ENCODE measurements at regions not wholly inside any gene's neighbourhood (a gene's known extent, or its start where the extent isn't known, plus 50 kb on each side); places are given as distances from the start of the nearest gene placed in this dataset.

GRCh38 chr15:93505506-93505905 lies 416.5 kb upstream of the RGMA start:
- TF ChIP-seq EP300 (IDR thresholded peaks at IDR 0.05; ENCODE audit: borderline replicate concordance in 1 of 2, control insufficient read depth in 1 of 2, low read depth in 2 of 2, low read length in 2 of 2) = no peak
- no peak for TF ChIP-seq NFYB (IDR thresholded peaks at IDR 0.05; ENCODE audit: insufficient read depth, low read depth, low read length)
- no peak for TF ChIP-seq PRDM15 (CRISPR knock-in tag; IDR thresholded peaks at IDR 0.05)
- TF ChIP-seq SREBF1 (IDR thresholded peaks at IDR 0.05; ENCODE audit: low read length) = no peak
- TF ChIP-seq MTA3 (IDR thresholded peaks at IDR 0.05; ENCODE audit: borderline replicate concordance, low read length) = no peak
- H3K4me1 ChIP-seq (ENCODE audit: control insufficient read depth, insufficient read depth, low read length) = no peaks in the 10 kb centered on the region
- no peak overlapping the region for H3K4me2 ChIP-seq (ENCODE audit: control insufficient read depth, insufficient read depth)
- BruUV-seq (replicated peaks) = no TSS peak
- ChIA-PET RAD21 (ENCODE audit: unreplicated experiment) (no interaction called here), POLR2A (no interaction called here), CTCF (no interaction called here), SMC1A (ENCODE audit: uncharacterized antibody, unreplicated experiment) (no interaction called here)
- in situ Hi-C loops (cut with MboI) = no loop called here
- H3K9me3 ChIP-seq (replicated peaks; ENCODE audit: control insufficient read depth, insufficient read depth, low read length) = no peaks in the 10 kb centered on the region
- H3K27ac ChIP-seq (ENCODE audit: control insufficient read depth, insufficient read depth) = no peak overlapping the region
- intact Hi-C loops (cut with micrococcal nuclease; ENCODE audit: unreplicated experiment) = no loop called here
- no peak overlapping the region for H2AFZ ChIP-seq (ENCODE audit: control insufficient read depth, low read depth, low read length)
- DNase-seq (ENCODE audit: low read depth, low spot score) (no peak), ATAC-seq (no peak), FAIRE-seq (no peak)
- WGBS (ENCODE audit: insufficient coverage, insufficient replicate concordance, low lambda C conversion rate, missing lambda C conversion rate) = 42% methylated on average over 16 of the region's 16 CpGs
- no peaks in the 10 kb centered on the region for H3K79me2 ChIP-seq (ENCODE audit: control insufficient read depth, insufficient read depth, low read length)
- no peaks in the 10 kb centered on the region for H3K27me3 ChIP-seq (replicated peaks in 1 of 2; ENCODE audit: control insufficient read depth in 2 of 2, insufficient read depth in 2 of 2, low read length in 1 of 2)
- no peak overlapping the region for H3K9ac ChIP-seq (ENCODE audit: control insufficient read depth, insufficient read depth, low read length)
- H3K36me3 ChIP-seq (ENCODE audit: control insufficient read depth in 2 of 2, insufficient read depth in 2 of 2, low read length in 1 of 2) = no peaks in the 10 kb centered on the region
- no peaks in the 10 kb centered on the region for H4K20me1 ChIP-seq (ENCODE audit: control insufficient read depth, insufficient read depth)
- H3K4me3 ChIP-seq = no peak overlapping the region

All from GM12878 (cell line).